ENCODE measurements at regions not wholly inside any gene's neighbourhood (a gene's known extent, or its start where the extent isn't known, plus 50 kb on each side); places are given as distances from the start of the nearest gene placed in this dataset.

DNA sequence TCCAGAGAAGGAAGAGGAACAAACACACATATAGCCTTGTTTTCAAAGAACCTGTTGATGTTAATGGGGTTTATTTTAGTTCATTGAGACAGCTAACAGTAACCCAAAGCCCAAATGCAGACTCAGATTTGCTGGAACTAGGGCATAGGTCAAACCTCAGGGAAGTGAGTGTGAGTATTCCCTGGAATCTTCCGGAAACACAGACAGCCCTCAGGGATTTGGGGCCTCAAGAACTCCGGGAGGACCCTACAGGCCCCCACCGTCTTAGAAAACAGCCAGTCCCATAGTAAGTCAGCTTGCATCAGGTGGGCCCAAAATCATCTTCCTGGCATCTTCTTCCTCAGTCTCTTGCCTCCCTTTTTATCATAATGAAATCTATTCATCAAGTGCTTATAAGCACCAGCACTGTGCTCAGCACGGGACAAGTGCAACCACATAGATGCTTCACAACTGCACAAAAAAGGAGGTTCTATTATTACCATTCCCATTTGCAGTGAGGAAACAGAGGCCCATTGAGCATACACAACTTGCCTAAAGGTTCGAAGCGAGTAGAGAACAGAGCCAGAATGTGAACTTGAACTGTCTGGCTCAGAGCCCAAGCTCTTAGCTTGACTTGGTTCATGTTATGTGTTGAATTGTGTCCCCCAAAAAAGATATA lies 50.2 kb upstream of the BCL11A start:
- intact Hi-C loops (cut with micrococcal nuclease; ENCODE audit: unreplicated experiment) = no loop called here
- H3K9me3 ChIP-seq (ENCODE audit: low read length) = no peaks in the 10 kb centered on the region

DNA sequence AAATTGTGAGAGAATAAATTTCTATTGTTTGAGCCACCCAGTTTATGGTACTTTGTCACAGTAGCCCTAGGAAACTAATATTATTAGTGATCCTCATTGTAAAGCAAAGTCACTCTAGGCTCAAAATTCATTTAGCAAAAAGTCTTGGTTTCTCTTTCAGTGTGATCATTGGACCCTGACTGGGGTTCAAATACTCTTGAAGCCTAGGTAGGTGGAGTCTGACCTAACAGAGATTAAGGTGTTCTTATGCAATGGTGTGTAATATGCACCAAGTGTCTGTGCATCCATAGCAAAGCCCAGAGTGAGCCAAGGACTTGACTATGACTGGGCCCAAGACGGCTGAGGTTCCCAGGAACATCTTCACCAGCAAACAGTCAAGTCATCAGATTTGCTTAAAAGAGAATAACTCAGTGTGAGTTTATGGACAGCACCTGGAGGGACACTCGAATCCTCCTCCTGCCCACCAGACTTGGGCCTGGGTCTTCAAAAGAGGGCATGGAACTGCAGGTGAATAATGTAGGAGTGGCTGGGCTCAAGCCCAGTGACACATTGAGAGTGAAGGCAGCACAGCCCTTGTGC lies 51.1 kb upstream of the BCL11A start:
- TF ChIP-seq EZH2phosphoT487 (IDR thresholded peaks at IDR 0.05; ENCODE audit: borderline replicate concordance, low read depth, low read length) = no peak
- TF ChIP-seq CTCF (conservative IDR thresholded peaks at IDR 0.05; ENCODE audit: low read length) = no peak
- intact Hi-C loops (cut with micrococcal nuclease; ENCODE audit: unreplicated experiment) = no loop called here
- Histone ChIP-seq H3K27ac (ENCODE audit: low read depth, low read length, poor library complexity, severe bottlenecking) (no peak overlapping the region), H4K20me1 (ENCODE audit: insufficient read depth, low read length) (no peaks in the 10 kb centered on the region), H2AFZ (ENCODE audit: low read length) (no peak overlapping the region), H3K9me3 (ENCODE audit: low read length) (no peaks in the 10 kb centered on the region), H3K4me3 (ENCODE audit: low read depth, low read length, poor library complexity, severe bottlenecking) (no peak overlapping the region), H3K4me2 (ENCODE audit: low read length) (no peak overlapping the region), H3K36me3 (ENCODE audit: insufficient read depth, low read length) (no peaks in the 10 kb centered on the region), H3K9me2 (ENCODE audit: insufficient read depth, low read length) (no peaks in the 10 kb centered on the region), H3K79me2 (ENCODE audit: insufficient read depth, low read depth, low read length) (no peaks in the 10 kb centered on the region), H3K4me1 (ENCODE audit: insufficient read depth, low read length, poor library complexity, severe bottlenecking) (peaks cover 15% of the 10 kb centered on the region)
- DNase-seq (ENCODE audit: low spot score) = no peak
- no TSS peak for BruUV-seq (replicated peaks)
- POLR2A ChIA-PET = no interaction called here
- CTCF ChIA-PET (ENCODE audit: unreplicated experiment) = no interaction called here

More for the DNA sequence above, 50.2 kb upstream of the BCL11A start:
- Histone ChIP-seq H2AFZ (ENCODE audit: low read length) (no peak overlapping the region), H3K4me2 (ENCODE audit: low read length) (no peak overlapping the region), H4K20me1 (ENCODE audit: insufficient read depth, low read length) (no peaks in the 10 kb centered on the region), H3K4me3 (ENCODE audit: low read depth, low read length, poor library complexity, severe bottlenecking) (no peak overlapping the region), H3K27ac (ENCODE audit: low read depth, low read length, poor library complexity, severe bottlenecking) (no peak overlapping the region), H3K79me2 (ENCODE audit: insufficient read depth, low read depth, low read length) (no peaks in the 10 kb centered on the region), H3K9me2 (ENCODE audit: insufficient read depth, low read length) (no peaks in the 10 kb centered on the region), H3K36me3 (ENCODE audit: insufficient read depth, low read length) (no peaks in the 10 kb centered on the region), H3K4me1 (ENCODE audit: insufficient read depth, low read length, poor library complexity, severe bottlenecking) (peaks cover 15% of the 10 kb centered on the region)
- TF ChIP-seq CTCF (conservative IDR thresholded peaks at IDR 0.05; ENCODE audit: low read length) = no peak
- no peak for TF ChIP-seq EZH2phosphoT487 (IDR thresholded peaks at IDR 0.05; ENCODE audit: borderline replicate concordance, low read depth, low read length)
- BruUV-seq (replicated peaks) = no TSS peak
- DNase-seq (ENCODE audit: low spot score) = no peak
- CTCF ChIA-PET (ENCODE audit: unreplicated experiment) = no interaction called here
- POLR2A ChIA-PET = no interaction called here

DNA sequence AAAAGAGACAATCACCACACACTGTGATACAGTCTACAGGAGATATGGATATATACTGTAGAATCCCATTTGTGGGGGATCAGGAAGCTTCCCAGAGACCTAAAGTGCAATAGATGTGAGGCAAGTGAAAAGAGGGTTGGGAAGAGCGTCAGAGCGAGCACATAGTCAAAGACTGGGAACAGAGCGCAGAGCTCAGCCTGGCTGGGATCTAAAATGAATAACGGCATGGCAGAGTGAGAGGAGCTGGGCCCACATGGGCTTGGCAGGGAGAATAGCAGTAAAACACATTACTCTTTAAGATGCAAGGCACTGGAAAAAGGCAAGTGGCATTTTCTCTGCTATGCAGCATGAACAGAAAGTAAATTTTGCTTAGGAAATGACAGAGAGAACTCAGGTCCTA lies 52.4 kb upstream of the BCL11A start:
- no TSS peak for BruUV-seq (replicated peaks)
- no peak for TF ChIP-seq CTCF (conservative IDR thresholded peaks at IDR 0.05; ENCODE audit: low read length)
- TF ChIP-seq EZH2phosphoT487 (IDR thresholded peaks at IDR 0.05; ENCODE audit: borderline replicate concordance, low read depth, low read length) = no peak
- ChIA-PET POLR2A (interaction anchor here (0.6 kb wide), 1 partner anchor 22 kb away, joined by 3 read pairs; no protein-coding TSS in a partner anchor), CTCF (ENCODE audit: unreplicated experiment) (no interaction called here)
- DNase-seq (ENCODE audit: low spot score) = no peak
- H4K20me1 ChIP-seq (ENCODE audit: insufficient read depth, low read length) = no peaks in the 10 kb centered on the region
- H3K79me2 ChIP-seq (ENCODE audit: insufficient read depth, low read depth, low read length) = no peaks in the 10 kb centered on the region
- H3K4me1 ChIP-seq (ENCODE audit: insufficient read depth, low read length, poor library complexity, severe bottlenecking) = peaks cover 15% of the 10 kb centered on the region
- H3K27ac ChIP-seq (ENCODE audit: low read depth, low read length, poor library complexity, severe bottlenecking) = no peak overlapping the region
- H3K4me3 ChIP-seq (ENCODE audit: low read depth, low read length, poor library complexity, severe bottlenecking) = no peak overlapping the region
- H3K9me2 ChIP-seq (ENCODE audit: insufficient read depth, low read length) = no peaks in the 10 kb centered on the region
- intact Hi-C loops (cut with micrococcal nuclease; ENCODE audit: unreplicated experiment) = no loop called here
- no peaks in the 10 kb centered on the region for H3K36me3 ChIP-seq (ENCODE audit: insufficient read depth, low read length)
- H3K9me3 ChIP-seq (ENCODE audit: low read length) = no peaks in the 10 kb centered on the region
- H2AFZ ChIP-seq (ENCODE audit: low read length) = no peak overlapping the region
- H3K4me2 ChIP-seq (ENCODE audit: low read length) = no peak overlapping the region
